ENCODE measurements at regions not wholly inside any gene's neighbourhood (a gene's known extent, or its start where the extent isn't known, plus 50 kb on each side); places are given as distances from the start of the nearest gene placed in this dataset.

DNA sequence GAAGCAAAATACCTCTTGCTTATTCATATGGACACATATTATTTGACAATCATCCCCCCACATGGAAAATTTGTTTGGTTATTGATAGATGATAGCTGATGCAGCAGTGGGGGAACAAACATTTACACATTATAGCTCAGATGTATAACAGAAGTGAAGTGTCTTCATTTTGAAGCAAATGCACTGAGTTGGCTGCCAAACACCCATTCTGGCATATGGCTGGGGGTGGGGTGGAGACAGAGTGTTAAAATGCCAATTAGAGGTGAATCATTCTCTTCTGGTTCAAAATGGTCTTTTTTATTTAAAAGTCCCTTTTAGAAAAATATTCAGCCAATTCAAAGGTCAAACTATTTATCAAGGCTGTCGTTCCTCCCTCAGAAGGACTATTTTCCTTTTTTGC lies 157.3 kb upstream of the TRPC6 start:
- TF ChIP-seq, protein P1, sequence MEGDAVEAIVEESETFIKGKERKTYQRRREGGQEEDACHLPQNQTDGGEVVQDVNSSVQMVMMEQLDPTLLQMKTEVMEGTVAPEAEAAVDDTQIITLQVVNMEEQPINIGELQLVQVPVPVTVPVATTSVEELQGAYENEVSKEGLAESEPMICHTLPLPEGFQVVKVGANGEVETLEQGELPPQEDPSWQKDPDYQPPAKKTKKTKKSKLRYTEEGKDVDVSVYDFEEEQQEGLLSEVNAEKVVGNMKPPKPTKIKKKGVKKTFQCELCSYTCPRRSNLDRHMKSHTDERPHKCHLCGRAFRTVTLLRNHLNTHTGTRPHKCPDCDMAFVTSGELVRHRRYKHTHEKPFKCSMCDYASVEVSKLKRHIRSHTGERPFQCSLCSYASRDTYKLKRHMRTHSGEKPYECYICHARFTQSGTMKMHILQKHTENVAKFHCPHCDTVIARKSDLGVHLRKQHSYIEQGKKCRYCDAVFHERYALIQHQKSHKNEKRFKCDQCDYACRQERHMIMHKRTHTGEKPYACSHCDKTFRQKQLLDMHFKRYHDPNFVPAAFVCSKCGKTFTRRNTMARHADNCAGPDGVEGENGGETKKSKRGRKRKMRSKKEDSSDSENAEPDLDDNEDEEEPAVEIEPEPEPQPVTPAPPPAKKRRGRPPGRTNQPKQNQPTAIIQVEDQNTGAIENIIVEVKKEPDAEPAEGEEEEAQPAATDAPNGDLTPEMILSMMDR (IDR thresholded peaks at IDR 0.05), result no peak
- TF ChIP-seq EZH2phosphoT487 (IDR thresholded peaks at IDR 0.05; ENCODE audit: borderline replicate concordance, low read depth) (no peak), CHD2 (IDR thresholded peaks at IDR 0.05; ENCODE audit: low read length, partially characterized antibody) (no peak), MEF2A (IDR thresholded peaks at IDR 0.05; ENCODE audit: borderline replicate concordance, low read depth) (no peak), USF2 (IDR thresholded peaks at IDR 0.05; ENCODE audit: borderline replicate concordance, low read depth, low read length) (no peak), SMC3 (IDR thresholded peaks at IDR 0.05; ENCODE audit: low read depth, low read length) (no peak), IRF3 (IDR thresholded peaks at IDR 0.05; ENCODE audit: low read depth, low read length) (no peak), USF1 (IDR thresholded peaks at IDR 0.05; ENCODE audit: borderline replicate concordance, low read depth) (no peak), RAD21 (IDR thresholded peaks at IDR 0.05; ENCODE audit: low read length) (no peak), PBX3 (IDR thresholded peaks at IDR 0.05) (no peak), ELF1 (IDR thresholded peaks at IDR 0.05) (no peak), EP300 (IDR thresholded peaks at IDR 0.05; ENCODE audit: borderline replicate concordance in 1 of 2, low read depth in 1 of 2, low read length in 1 of 2) (no peak), MXI1 (IDR thresholded peaks at IDR 0.05; ENCODE audit: low read depth, low read length) (no peak), FOXJ3 (CRISPR knock-in tag; IDR thresholded peaks at IDR 0.05) (no peak)

Measured in SK-N-SH (cell line).